ENCODE measurements at regions not wholly inside any gene's neighbourhood (a gene's known extent, or its start where the extent isn't known, plus 50 kb on each side); places are given as distances from the start of the nearest gene placed in this dataset.

DNA sequence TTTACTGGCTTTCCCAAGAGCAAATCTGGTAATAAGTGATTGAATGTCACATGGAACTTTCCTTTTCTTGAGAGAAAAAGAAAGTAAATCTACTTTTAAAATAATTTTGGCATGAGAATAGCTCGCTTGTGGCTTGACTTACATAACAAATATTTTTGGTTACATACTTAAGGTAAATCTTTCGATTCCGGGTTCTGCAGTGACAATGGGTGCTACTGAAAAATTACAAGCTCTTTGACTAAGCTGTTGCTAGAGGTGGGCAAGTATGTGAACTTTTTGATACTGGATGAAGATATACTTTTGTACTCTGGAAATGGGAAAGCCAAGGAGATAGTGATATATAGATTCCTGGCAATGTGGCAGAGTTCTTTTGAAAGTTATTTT, 51.9 kb upstream of the OTOL1 start:
- TF ChIP-seq, protein P1, sequence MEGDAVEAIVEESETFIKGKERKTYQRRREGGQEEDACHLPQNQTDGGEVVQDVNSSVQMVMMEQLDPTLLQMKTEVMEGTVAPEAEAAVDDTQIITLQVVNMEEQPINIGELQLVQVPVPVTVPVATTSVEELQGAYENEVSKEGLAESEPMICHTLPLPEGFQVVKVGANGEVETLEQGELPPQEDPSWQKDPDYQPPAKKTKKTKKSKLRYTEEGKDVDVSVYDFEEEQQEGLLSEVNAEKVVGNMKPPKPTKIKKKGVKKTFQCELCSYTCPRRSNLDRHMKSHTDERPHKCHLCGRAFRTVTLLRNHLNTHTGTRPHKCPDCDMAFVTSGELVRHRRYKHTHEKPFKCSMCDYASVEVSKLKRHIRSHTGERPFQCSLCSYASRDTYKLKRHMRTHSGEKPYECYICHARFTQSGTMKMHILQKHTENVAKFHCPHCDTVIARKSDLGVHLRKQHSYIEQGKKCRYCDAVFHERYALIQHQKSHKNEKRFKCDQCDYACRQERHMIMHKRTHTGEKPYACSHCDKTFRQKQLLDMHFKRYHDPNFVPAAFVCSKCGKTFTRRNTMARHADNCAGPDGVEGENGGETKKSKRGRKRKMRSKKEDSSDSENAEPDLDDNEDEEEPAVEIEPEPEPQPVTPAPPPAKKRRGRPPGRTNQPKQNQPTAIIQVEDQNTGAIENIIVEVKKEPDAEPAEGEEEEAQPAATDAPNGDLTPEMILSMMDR (IDR thresholded peaks at IDR 0.05): no peak
- TF ChIP-seq POLR2A (IDR thresholded peaks at IDR 0.05) (no peak), POLR2AphosphoS5 (IDR thresholded peaks at IDR 0.05) (no peak)
